H7 (cell line): ENCODE measurements at regions not wholly inside any gene's neighbourhood (a gene's known extent, or its start where the extent isn't known, plus 50 kb on each side); places are given as distances from the start of the nearest gene placed in this dataset.

ENCODE experiments used
- DNase-seq: peaks from one replicate; pipeline ENCODE4 v3.0.0; 2012
- H3K27me3 ChIP-seq: 2 replicates; pipeline ENCODE4 v1.6.0; 2011; ENCODE audit warnings: mild to moderate bottlenecking, low read length; ENCODE audit not compliant: control insufficient read depth, insufficient read depth
- H3K36me3 ChIP-seq: replicated peaks from 2 replicates; pipeline ENCODE4 v1.5.1; 2011; ENCODE audit warnings: low read length; ENCODE audit not compliant: control insufficient read depth, insufficient read depth
- H3K4me3 ChIP-seq: 2 replicates; pipeline ENCODE4 v1.5.1; 2011; ENCODE audit warnings: low read depth, mild to moderate bottlenecking, control low read depth, low read length, moderate library complexity; ENCODE audit not compliant: insufficient read depth

DNA sequence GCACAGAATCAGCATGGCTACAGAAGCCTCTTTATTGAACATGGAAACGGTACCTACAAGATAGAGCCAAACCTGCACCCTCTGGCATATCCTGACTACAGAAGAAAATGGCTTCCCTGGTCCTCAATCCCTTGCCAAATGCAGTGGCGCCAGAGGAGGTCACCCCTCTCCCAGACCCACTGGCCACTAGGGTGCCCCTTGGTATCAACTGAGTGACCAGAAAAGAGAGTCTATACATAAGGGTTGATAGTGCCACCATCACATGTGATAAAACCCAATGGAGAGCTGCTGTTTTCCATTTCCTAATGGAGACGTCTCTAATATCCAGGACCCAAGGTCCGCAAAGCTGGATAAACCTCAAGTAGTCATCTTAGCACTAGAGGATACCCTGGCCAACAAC, 52.7 kb upstream of the ALK start:
- H3K36me3 ChIP-seq: no peaks in the 10 kb centered on the region
- H3K27me3 ChIP-seq: no peaks in the 10 kb centered on the region
- DNase-seq: no peak
- no peak overlapping the region for H3K4me3 ChIP-seq

DNA sequence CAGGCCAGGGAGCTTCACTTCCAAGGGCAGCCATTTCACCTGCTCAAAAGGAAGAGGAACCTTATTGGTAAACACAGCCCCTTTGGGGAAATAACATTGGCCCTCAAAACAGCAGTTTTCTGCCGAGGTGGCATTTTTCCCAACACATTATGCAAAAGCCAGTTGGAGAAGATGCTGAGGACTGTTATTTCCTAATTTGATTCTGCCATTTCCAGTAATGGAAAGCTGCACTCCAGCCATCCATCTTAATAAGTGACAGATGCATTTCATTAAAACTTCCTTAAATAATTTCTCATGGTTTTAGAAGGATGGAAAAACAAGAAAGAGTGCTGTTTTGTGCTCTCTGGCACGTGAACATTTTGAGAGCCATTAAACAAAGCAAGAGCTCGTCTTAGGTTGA, 55.9 kb upstream of the ALK start:
- Histone ChIP-seq H3K27me3 (no peaks in the 10 kb centered on the region), H3K4me3 (no peak overlapping the region), H3K36me3 (no peaks in the 10 kb centered on the region)
- DNase-seq: no peak

GRCh38 chr2:29981402-29981801, 60.0 kb upstream of the ALK start:
- no peaks in the 10 kb centered on the region for H3K27me3 ChIP-seq

DNA sequence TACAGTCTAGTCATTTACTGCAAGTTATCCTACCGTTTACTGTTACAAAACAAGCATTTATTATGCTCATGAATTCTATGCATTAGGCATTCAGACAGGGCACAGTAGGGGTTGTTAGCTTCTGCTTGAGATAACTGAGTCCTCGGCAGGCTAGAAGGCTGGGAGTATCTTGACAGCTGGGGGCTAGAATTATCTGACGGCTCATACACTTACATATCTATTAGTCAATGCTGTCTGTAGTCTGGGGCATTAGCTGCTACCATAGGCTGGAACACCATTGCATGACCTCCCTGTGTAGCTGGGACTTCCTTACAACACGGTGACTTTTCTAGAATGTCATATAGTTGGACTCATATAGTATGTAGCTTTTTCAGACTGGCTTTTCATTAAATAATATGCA, 61.9 kb upstream of the ALK start:
- no peaks in the 10 kb centered on the region for H3K36me3 ChIP-seq
- no peak for DNase-seq
- H3K4me3 ChIP-seq: no peak overlapping the region
- H3K27me3 ChIP-seq: no peaks in the 10 kb centered on the region

More at GRCh38 chr2:29981402-29981801, 60.0 kb upstream of the ALK start:
- Histone ChIP-seq H3K4me3 (no peak overlapping the region), H3K36me3 (no peaks in the 10 kb centered on the region)
- DNase-seq: no peak

- Histone ChIP-seq H3K36me3 (no peaks in the 10 kb centered on the region), H3K27me3 (no peaks in the 10 kb centered on the region), H3K4me3 (no peak overlapping the region)
- DNase-seq: no peak
Observed at GRCh38 chr2:29987146-29987545, 65.8 kb upstream of the ALK start.

DNA sequence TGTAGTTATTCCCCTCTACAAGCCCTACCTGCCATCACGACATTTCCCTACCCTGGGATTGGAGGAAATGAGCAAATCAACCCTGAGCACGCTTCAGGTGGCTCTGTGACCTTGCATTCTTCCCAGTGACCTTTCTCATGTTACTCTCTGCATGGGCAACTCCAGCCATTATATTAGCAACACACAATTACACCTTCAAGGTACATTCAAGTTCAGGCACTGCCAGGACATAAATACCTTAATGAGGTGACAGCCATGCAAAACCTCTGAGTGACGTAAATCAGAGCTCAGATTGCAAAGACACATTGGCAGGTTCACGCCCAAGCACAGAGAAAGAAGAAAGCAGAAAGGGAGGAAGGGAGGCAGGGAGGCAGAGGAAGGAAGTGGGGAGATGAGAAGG, 68.7 kb upstream of the ALK start:
- Histone ChIP-seq H3K27me3 (no peaks in the 10 kb centered on the region), H3K4me3 (no peak overlapping the region), H3K36me3 (no peaks in the 10 kb centered on the region)
- DNase-seq: no peak

- Histone ChIP-seq H3K36me3 (no peaks in the 10 kb centered on the region), H3K4me3 (no peak overlapping the region), H3K27me3 (no peaks in the 10 kb centered on the region)
- no peak for DNase-seq
Observed at GRCh38 chr2:29991086-29991485, 69.7 kb upstream of the ALK start.

- Histone ChIP-seq H3K4me3 (no peak overlapping the region), H3K36me3 (no peaks in the 10 kb centered on the region), H3K27me3 (no peaks in the 10 kb centered on the region)
- no peak for DNase-seq
Observed at GRCh38 chr2:29995241-29995640, 73.9 kb upstream of the ALK start.

GRCh38 chr2:30003128-30003527, 81.7 kb upstream of the ALK start:
- no peaks in the 10 kb centered on the region for H3K27me3 ChIP-seq
- no peak for DNase-seq
- H3K36me3 ChIP-seq: no peaks in the 10 kb centered on the region
- H3K4me3 ChIP-seq: no peak overlapping the region

DNA sequence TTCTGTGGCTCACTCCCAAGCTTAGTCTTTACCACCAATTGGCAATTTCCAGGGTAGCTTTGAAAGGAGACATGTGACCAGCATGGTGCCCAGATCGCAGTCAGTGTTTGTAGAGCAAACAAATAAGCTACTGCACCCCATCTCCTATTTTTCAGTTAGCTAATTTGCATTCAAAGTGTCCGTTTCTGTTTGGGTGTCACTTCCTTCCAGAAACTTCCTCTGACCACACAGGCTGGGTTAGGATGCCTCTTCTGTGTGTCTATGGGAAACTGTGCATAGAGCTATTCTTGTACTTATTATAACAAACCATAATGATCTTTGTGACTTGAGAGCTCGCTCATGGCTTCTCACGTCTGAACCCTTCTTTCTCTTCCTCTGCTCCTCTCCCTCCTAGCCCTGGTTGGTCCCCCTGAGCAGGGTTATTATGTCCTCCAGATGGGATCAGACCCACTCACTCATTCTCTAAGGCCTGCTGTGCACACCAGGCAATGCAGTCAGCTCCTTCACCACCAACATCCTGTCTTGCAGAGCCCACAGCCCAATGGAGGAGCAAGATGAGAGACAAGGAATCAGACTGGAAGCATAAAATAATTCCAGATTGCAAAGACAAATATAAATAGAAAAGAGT, 101.2 kb upstream of the ALK start:
- DNase-seq: no peak
- no peak overlapping the region for H3K4me3 ChIP-seq
- no peaks in the 10 kb centered on the region for H3K36me3 ChIP-seq
- H3K27me3 ChIP-seq: no peaks in the 10 kb centered on the region

DNA sequence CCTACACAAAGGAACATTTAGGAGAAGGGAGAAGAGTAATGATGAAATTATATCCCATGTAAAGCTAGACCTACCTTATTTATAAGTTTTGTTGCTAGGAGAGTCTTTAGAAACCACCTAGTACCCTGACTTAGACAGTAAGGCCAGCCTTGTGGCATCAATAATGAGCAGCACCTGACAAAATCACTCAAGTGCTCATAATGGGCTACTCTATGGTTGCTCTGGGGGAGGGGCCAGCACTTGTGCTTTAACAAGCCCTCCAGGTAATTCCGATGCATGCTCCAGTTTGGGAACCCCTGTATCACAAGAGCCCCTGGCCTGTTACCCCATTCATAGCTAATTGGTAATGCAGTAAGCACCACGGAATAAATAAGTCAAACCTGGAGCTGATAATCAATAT, 102.9 kb upstream of the ALK start:
- Histone ChIP-seq H3K36me3 (no peaks in the 10 kb centered on the region), H3K27me3 (no peaks in the 10 kb centered on the region), H3K4me3 (no peak overlapping the region)
- DNase-seq: no peak

GRCh38 chr2:30026091-30027055, 105.0 kb upstream of the ALK start:
- Histone ChIP-seq H3K36me3 (no peaks in the 10 kb centered on the region), H3K27me3 (no peaks in the 10 kb centered on the region), H3K4me3 (no peak overlapping the region)
- peak; percentile 83 for DNase-seq

DNA sequence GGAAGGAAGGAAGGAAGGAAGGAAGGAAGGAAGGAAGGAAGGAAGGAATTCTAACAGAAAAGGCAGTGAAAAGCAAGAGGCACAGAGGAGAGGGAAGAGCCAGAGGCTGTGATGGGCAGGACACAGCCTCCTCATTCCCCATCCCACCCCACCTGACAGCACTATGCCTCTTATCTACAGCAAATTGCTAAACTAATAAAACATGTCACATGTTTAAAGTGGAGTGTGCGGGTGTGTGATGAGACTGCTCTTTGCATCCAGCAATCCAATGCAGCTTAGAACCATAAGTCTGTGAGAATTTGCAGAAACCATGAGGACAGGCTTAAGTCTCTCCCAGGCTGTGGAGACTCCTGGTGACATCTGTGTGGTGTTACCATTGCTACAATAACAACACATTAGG, 108.4 kb upstream of the ALK start:
- Histone ChIP-seq H3K4me3 (no peak overlapping the region), H3K27me3 (no peaks in the 10 kb centered on the region), H3K36me3 (no peaks in the 10 kb centered on the region)
- no peak for DNase-seq

DNA sequence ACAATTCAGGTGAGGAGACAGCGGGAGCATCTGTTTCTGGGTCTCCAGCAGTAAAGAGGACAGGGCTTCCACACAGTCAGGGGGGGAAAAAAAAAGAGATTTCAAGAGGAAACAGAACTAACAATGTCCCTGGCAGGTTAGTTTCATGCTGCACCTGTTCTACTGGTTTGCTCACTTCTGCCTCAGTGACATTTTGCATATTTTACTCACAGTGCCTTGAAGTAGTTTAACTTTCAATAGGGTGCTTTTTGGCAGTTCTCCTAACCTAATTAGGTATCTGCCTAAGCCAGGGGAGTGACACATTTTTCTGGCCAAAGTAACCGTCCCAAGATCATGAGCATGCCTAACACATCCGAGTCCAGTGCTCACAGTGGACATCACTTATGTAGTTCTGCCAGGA, 109.0 kb upstream of the ALK start:
- Histone ChIP-seq H3K36me3 (no peaks in the 10 kb centered on the region), H3K27me3 (no peaks in the 10 kb centered on the region), H3K4me3 (no peak overlapping the region)
- no peak for DNase-seq

DNA sequence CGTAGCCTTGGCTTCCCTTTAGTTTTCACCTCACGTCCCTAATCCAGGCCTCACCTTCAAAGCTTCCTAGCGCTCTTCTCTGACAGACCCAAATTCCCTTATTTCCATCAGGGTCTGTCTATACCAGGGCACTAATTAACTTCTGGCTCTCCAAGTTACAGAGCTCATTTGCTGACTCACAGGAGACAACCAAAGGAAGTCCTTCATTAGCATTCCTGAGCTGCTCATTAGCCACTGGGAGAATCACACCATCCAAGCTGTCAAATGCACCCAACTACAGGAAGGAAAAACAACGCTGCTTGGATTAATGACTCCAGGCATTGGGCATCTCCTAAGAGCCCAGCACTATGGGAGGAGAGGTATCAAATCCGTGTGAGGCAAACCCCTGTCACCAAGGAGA, 109.8 kb upstream of the ALK start:
- DNase-seq: peak; percentile 23
- Histone ChIP-seq H3K27me3 (no peaks in the 10 kb centered on the region), H3K4me3 (no peak overlapping the region), H3K36me3 (no peaks in the 10 kb centered on the region)
